ENCODE measurements at regions not wholly inside any gene's neighbourhood (a gene's known extent, or its start where the extent isn't known, plus 50 kb on each side); places are given as distances from the start of the nearest gene placed in this dataset.

GRCh38 chr16:80084163-80084562 lies 456.6 kb upstream of the DYNLRB2 start:
- no peaks in the 10 kb centered on the region for H3K4me1 ChIP-seq (ENCODE audit: insufficient read depth, low read length, poor library complexity, severe bottlenecking)
- H3K9ac ChIP-seq (ENCODE audit: low read depth, low read length, poor library complexity, severe bottlenecking): no peak overlapping the region
- no peaks in the 10 kb centered on the region for H3K9me2 ChIP-seq (replicated peaks; ENCODE audit: low read depth, low read length)
- no peak for TF ChIP-seq EZH2phosphoT487 (IDR thresholded peaks at IDR 0.05; ENCODE audit: borderline replicate concordance)
- TF ChIP-seq CTCF (conservative IDR thresholded peaks at IDR 0.05; ENCODE audit: low read length): no peak
- no peaks in the 10 kb centered on the region for H3F3A ChIP-seq (ENCODE audit: low read depth)
- H3K79me2 ChIP-seq (ENCODE audit: insufficient read depth, low read length): no peaks in the 10 kb centered on the region
- no peaks in the 10 kb centered on the region for H3K27me3 ChIP-seq (ENCODE audit: insufficient read depth, low read length, poor library complexity, severe bottlenecking)
- no peaks in the 10 kb centered on the region for H3K36me3 ChIP-seq (ENCODE audit: insufficient read depth, low read length)
- H3K4me3 ChIP-seq (ENCODE audit: low read length, poor library complexity, severe bottlenecking): no peak overlapping the region
- no peaks in the 10 kb centered on the region for H4K20me1 ChIP-seq (ENCODE audit: insufficient read depth, low read length, poor library complexity, severe bottlenecking)
- no peak overlapping the region for H2AFZ ChIP-seq (ENCODE audit: low read length)
- H3K4me2 ChIP-seq (ENCODE audit: low read depth, low read length, poor library complexity, severe bottlenecking): no peak overlapping the region
- no peaks in the 10 kb centered on the region for H3K9me3 ChIP-seq (ENCODE audit: insufficient read depth, low read depth, low read length)

- Histone ChIP-seq H3K9me2 (replicated peaks; ENCODE audit: low read depth, low read length) (no peaks in the 10 kb centered on the region), H3K4me1 (ENCODE audit: insufficient read depth, low read length, poor library complexity, severe bottlenecking) (no peaks in the 10 kb centered on the region), H3K9ac (ENCODE audit: low read depth, low read length, poor library complexity, severe bottlenecking) (no peak overlapping the region), H3K4me3 (ENCODE audit: low read length, poor library complexity, severe bottlenecking) (no peak overlapping the region), H4K20me1 (ENCODE audit: insufficient read depth, low read length, poor library complexity, severe bottlenecking) (no peaks in the 10 kb centered on the region), H3K27me3 (ENCODE audit: insufficient read depth, low read length, poor library complexity, severe bottlenecking) (no peaks in the 10 kb centered on the region), H2AFZ (ENCODE audit: low read length) (no peak overlapping the region), H3K36me3 (ENCODE audit: insufficient read depth, low read length) (no peaks in the 10 kb centered on the region), H3K9me3 (ENCODE audit: insufficient read depth, low read depth, low read length) (no peaks in the 10 kb centered on the region), H3K79me2 (ENCODE audit: insufficient read depth, low read length) (no peaks in the 10 kb centered on the region), H3K4me2 (ENCODE audit: low read depth, low read length, poor library complexity, severe bottlenecking) (no peak overlapping the region), H3F3A (ENCODE audit: low read depth) (no peaks in the 10 kb centered on the region)
- TF ChIP-seq CTCF (conservative IDR thresholded peaks at IDR 0.05; ENCODE audit: low read length) (no peak), EZH2phosphoT487 (IDR thresholded peaks at IDR 0.05; ENCODE audit: borderline replicate concordance) (no peak)
Measured at GRCh38 chr16:80082906-80083305, 457.9 kb upstream of the DYNLRB2 start.

- Histone ChIP-seq H3K27me3 (ENCODE audit: insufficient read depth, low read length, poor library complexity, severe bottlenecking) (no peaks in the 10 kb centered on the region), H4K20me1 (ENCODE audit: insufficient read depth, low read length, poor library complexity, severe bottlenecking) (no peaks in the 10 kb centered on the region), H3K4me3 (ENCODE audit: low read length, poor library complexity, severe bottlenecking) (no peak overlapping the region), H3K79me2 (ENCODE audit: insufficient read depth, low read length) (no peaks in the 10 kb centered on the region), H3K9me3 (ENCODE audit: insufficient read depth, low read depth, low read length) (no peaks in the 10 kb centered on the region), H3K9me2 (replicated peaks; ENCODE audit: low read depth, low read length) (no peaks in the 10 kb centered on the region), H3F3A (ENCODE audit: low read depth) (no peaks in the 10 kb centered on the region), H3K9ac (ENCODE audit: low read depth, low read length, poor library complexity, severe bottlenecking) (no peak overlapping the region), H3K4me1 (ENCODE audit: insufficient read depth, low read length, poor library complexity, severe bottlenecking) (no peaks in the 10 kb centered on the region), H3K36me3 (ENCODE audit: insufficient read depth, low read length) (no peaks in the 10 kb centered on the region), H3K4me2 (ENCODE audit: low read depth, low read length, poor library complexity, severe bottlenecking) (no peak overlapping the region), H2AFZ (ENCODE audit: low read length) (no peak overlapping the region)
- TF ChIP-seq CTCF (conservative IDR thresholded peaks at IDR 0.05; ENCODE audit: low read length) (no peak), EZH2phosphoT487 (IDR thresholded peaks at IDR 0.05; ENCODE audit: borderline replicate concordance) (no peak)
Measured at GRCh38 chr16:80081846-80082245, 458.9 kb upstream of the DYNLRB2 start.
